Activated CD4-positive, alpha-beta T cell treated with anti-CD3 and anti-CD28 coated beads, Interleukin-2, amount 50 U/mL, for 4 hours (primary cell): ENCODE measurements at regions not wholly inside any gene's neighbourhood (a gene's known extent, or its start where the extent isn't known, plus 50 kb on each side); places are given as distances from the start of the nearest gene placed in this dataset.
"Not testable (repeated sequence)": the region's sequence is repeated elsewhere in the genome, so short reads cannot be mapped to it uniquely, and the experiment has no call there.

Experiments used
- DNase-seq, 2 experiments: peaks; one replicate each; pipeline ENCODE4 v3.0.0-alpha.2; 2020

DNA sequence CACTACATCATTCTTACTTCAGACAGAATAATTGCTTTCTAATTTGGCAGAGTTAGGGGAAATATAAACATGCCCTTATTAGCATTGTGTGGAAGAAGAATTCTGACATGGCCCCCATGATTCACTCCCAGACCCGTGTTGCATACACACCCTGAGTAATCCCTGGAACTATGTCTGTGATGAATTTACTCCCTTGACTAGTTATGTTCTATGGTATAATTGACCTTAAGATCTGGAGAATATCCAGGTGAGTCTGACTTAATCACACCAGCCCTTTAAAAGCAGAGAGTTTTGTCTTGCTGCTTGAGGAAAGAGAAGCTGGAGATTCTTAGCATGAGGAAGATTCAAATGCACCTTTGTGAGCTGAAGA is 262.9 kb downstream of the SOX4 start:
- DNase-seq: no peak

DNA sequence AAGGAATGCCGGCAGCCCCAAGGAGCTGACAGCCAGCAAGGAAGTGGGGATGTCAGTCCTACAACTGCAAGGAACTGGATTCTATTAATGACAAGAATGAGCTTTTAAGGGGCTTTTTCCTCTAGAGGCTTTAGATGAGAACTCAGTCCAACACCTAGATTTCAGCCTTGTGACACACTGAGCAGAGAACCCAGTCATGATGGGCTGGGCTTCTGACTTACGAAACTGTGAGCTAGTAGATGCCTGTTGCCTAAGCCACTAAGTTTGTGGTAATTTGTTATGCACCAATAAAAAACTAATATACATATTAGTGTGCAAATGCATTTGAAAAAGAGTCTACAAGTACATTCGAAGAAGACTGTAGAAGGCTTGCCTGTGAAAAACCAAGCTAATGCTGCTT is 263.3 kb downstream of the SOX4 start:
- DNase-seq: no peak

- DNase-seq: no peak
Measured at GRCh38 chr6:21858076-21858475, 264.5 kb downstream of the SOX4 start.

DNA sequence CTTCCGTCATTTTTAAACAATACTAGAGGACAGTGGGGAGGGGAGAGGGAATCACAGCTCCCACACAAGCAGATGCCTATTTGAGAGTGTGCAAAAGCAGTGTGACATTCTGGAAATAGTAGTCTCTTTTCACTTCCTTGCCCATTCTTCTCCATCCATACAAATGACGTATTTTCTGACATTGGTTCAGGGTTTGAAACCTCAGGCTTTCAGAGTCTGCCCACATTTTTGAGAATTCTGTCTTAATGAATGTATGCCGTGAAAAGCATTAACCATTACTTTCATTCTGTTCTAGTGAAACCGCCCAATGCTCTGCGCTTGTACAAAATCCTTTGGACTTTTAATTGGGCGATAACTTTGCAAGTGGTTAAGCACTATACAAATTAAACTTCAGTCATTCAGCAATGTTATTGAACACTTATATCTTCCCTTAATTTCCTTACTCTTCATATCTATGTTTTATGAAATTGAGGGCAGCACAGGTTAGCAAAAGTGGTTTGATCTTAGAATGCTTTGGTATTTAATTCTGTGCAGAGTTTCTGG is 265.7 kb downstream of the SOX4 start:
- DNase-seq: no peak

DNA sequence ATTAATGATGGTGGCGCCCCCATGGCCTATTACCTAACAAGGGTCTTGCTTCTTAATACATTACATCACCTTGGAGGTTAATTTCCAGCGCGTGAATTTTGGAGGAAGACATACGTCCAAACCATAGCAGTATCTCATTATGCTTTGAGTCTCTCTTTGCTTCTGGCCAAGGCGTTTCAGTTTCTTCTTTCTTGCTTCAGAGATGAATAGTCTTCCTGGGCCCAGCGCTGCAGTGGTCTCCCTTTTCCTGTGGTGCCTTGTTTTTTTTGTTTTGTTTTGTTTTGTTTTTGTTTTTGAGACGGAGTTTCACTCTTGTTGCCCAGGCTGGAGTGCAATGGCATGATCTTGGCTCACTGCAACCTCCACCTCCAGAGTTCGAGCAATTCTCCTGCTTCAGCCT is 268.4 kb downstream of the SOX4 start:
- no peak for DNase-seq

- no peak for DNase-seq
Measured at GRCh38 chr6:21864206-21864605, 270.7 kb downstream of the SOX4 start.

DNA sequence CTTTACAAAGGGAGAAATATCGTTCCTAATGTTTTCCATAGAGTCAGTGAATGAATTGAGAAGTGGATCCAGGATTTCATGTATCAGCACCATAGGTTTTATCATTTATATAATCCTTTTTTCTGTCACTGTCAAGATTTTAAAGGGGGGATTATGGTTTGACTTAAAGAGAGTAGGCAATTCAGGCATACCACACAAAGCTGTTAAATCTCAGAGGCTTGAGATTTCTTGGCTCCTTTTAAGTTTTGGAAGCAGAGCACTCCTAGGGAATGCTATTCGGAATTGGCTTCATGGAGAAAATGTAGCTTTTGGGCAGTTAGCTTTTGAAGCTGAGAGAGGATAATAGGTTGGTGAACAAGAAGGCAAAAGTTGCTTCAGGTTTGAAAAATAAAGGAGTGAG is 274.7 kb downstream of the SOX4 start:
- no peak for DNase-seq

- no peak for DNase-seq
Measured at GRCh38 chr6:21869085-21869771, 275.7 kb downstream of the SOX4 start.

DNA sequence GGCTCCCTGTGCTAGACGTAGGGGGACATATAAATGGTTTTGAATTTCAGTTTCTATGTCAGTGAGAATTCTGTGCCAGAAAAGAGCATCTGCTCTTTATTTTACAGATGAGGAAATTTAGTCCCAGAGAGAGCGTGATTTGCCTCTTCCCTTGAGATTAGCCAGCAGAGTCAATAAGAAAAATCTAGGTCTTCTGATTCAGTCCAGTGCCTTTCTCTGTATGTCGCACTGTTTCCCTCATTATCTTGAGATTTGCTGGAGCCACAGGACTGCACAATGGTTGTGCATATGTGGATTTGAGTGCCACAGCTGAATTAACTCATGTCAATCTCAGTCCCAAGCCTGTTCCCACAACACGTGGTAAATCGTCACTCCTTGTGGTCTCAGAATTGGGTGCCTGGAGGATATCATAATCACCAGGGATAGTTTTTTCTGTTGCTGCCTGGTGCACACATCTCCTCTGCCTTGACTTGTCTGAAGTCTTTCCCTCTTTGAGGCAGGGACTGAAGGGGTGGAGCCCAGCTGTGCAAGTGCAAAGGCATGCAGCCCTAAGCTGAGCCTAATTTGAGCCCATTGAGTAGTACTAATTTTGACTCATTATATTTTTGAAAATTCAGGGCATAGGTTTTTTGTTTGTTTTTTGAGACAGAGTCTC is 276.7 kb downstream of the SOX4 start:
- no peak for DNase-seq

DNA sequence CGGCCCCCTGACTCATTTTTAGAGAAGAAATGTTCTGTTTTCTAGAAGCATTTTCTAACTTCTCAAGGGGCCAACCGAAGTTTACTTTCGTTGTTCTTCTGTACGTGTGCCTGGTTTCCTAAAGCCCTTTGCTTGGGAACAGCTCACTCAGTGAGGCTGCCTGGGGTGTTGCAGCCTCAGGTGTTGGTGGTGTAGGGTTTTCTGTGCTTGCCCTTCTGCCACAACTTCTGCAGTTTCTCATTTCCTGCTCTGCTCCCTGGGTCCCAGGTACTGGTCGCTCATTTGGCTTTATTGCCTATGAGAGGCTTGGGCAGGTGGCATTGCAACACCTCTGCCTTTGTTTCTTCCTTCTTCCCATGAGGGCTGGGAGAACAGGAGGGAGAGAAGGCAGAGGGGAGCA is 278.3 kb downstream of the SOX4 start:
- no peak for DNase-seq

GRCh38 chr6:21872749-21873148 is 279.2 kb downstream of the SOX4 start:
- no peak for DNase-seq

GRCh38 chr6:21873562-21873961 is 280.0 kb downstream of the SOX4 start:
- DNase-seq: no peak

DNA sequence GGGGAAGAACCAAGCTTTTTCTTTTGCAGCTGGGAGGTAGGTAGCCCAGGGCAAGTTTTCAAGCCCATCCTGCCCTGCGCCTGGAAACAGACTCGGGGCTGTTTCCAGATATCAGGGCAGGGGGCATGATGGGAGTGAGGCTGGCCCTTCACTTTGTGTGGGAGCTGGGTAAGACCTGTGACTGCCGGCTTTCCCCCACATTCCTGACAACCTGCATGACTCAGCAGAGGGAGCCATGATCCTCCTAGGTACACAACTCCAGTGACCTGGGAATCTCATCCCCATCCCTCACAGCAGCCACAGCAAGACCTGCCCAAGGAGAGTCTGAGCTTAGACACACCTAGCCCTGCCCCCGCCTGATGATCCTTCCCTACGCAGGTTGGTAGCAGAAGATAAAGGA is 280.8 kb downstream of the SOX4 start:
- no peak for DNase-seq

GRCh38 chr6:21877037-21877436 is 283.5 kb downstream of the SOX4 start:
- not testable (repeated sequence) for DNase-seq

- DNase-seq: not testable (repeated sequence)
Measured at GRCh38 chr6:21880249-21880648, 286.7 kb downstream of the SOX4 start.

GRCh38 chr6:21881969-21882465 is 288.5 kb downstream of the SOX4 start:
- no peak for DNase-seq

DNA sequence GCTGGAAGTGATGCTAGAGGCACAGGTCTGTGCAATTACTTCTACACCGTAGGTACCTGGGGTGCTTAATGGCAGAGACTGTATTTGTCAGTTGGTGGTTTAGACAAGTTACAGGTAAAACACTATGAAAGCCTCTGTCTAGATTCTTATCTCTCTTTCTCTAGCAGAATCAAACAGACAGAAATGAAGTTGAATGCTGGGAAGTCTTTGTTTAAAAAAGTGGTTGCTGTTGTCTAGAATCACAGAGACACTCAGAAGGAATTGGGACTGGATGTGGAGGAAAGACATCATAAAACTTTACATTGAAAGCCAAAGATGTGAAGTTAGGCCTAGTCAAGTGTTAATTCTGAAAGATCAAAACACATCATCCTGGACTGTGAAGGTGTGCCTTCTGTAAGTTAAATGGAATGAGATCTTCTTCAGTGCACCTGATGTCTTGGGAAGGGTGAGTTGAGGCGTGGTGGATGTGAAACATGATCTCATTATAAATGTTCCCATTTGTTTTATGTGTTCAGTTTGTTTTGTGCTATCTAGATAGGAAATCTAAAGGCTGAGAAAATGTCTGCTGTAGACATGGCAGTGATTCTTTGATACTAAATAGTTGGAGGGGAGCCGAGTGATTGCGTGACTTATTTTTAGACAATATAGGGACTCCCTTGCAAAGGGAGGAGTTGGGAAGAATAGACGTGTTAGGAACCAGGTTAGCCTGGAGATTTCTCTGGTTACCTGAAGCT is 290.2 kb downstream of the SOX4 start:
- DNase-seq: no peak

- no peak for DNase-seq
Measured at GRCh38 chr6:21885111-21885510, 291.6 kb downstream of the SOX4 start.

- DNase-seq: no peak
Measured at GRCh38 chr6:21885532-21886114, 292.1 kb downstream of the SOX4 start.

- no peak for DNase-seq
Measured at GRCh38 chr6:21886542-21887151, 293.1 kb downstream of the SOX4 start.

DNA sequence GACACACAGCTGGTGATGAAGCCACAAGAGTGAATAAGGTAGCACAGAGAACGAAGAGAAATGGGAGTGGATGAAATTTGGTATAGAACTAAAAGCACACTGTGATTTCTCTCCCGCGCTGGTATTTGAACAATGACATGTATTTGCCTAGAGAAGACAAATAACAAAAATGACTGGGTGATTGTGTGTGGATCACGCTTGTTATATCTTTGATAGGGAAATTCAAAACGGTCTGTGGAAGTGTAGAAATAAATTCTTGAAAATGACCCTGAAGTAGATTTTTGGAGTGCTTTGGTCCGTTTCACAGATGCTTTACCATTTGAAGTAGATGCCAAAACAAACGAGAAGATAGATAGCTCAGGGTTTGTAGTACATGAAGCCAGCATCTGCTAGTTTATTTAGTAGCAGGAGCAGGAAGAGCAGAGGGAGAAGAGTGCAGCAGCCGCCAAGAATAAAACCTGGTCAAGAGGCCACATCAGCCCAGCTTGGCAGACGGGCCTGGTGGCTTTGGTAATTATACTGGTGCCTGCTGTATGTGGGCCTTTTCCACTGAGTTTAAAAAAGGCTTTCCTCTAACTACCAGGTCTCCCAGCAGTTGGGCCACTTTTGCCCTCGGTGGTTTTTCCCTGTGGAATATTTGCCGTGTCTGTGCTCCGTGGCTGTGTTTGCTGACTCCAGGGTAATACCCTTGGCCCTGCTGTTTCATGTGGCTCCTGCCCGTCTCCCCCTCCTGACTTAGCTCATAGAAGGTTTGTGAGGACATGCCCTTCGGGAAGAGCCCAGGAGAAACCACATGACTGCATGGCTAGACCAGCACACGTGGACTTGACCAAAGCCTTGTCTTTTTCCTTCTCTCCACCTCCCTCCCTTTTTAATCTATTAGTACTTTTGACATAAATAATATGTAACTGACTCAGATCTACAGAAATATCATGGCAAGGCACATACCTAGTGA is 294.0 kb downstream of the SOX4 start:
- DNase-seq: no peak

DNA sequence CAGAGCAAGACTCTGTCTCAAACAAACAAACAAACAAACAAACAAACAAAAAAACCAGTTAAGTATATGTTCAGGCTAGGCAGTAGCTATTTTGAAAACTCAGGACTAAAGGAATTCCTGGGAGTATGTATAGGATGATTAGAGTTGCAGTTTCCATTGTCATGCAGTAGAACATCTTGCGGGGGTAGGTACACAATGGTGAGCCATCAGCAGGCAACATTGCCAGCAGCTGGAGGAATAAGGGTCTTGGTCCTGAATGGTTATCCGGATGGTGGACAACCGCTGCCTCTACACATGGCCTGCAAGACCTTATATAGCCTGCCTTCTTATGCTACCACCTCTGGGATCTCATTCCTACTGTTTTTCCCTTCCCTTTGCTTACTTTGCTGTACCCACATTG is 297.5 kb downstream of the SOX4 start:
- DNase-seq: no peak
